DOHH2 (cell line): ENCODE measurements at regions not wholly inside any gene's neighbourhood (a gene's known extent, or its start where the extent isn't known, plus 50 kb on each side); places are given as distances from the start of the nearest gene placed in this dataset.

ENCODE experiments used
- CTCF ChIP-seq: fragments of 200-600 bp; sonication (generic); IDR thresholded peaks from one replicate; pipeline ENCODE4 v1.5.1; 2014; ENCODE audit warnings: antibody characterized with exemption, mild to moderate bottlenecking, low read depth, low read length; ENCODE audit not compliant: poor library complexity, severe bottlenecking
- EZH2phosphoT487 ChIP-seq: fragments of 200-600 bp; sonication (generic); IDR thresholded peaks from 2 replicates; pipeline ENCODE4 v1.6.1; 2017; ENCODE audit warnings: borderline replicate concordance, mild to moderate bottlenecking, antibody characterized with exemption, low read length, moderate library complexity, mixed read lengths

GRCh38 chr9:110131499-110131898 is 76.5 kb downstream of the C9orf152 start:
- TF ChIP-seq CTCF (no peak), EZH2phosphoT487 (no peak)
